ENCODE measurements at regions not wholly inside any gene's neighbourhood (a gene's known extent, or its start where the extent isn't known, plus 50 kb on each side); places are given as distances from the start of the nearest gene placed in this dataset.

DNA sequence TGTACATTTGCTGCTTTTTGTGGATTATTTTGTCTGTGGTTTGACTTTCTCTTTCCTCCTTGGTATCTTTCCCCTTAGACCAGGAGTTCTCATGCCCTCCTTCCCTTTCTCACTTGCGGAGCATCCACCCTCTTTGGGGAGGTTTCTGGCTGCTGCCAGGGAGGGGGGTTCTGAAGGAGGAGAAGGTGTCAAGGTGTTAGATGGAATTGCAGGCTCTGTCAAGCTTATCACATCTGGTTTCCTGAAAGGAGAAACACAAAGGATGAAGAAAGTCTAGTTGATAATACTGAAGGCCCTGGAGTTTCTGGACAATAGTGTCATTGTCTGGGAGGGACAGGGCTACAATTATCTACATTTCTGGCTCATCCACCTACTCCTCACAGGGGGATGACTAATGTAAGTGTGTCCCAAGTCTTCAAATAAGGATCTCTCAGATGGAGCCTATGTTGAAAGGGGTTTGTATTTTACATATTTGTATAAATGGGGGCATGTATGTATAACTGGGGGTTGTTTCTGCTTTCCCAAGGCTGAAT, 217.3 kb upstream of the CCDC196 start (continued):
- TF ChIP-seq, protein P1, sequence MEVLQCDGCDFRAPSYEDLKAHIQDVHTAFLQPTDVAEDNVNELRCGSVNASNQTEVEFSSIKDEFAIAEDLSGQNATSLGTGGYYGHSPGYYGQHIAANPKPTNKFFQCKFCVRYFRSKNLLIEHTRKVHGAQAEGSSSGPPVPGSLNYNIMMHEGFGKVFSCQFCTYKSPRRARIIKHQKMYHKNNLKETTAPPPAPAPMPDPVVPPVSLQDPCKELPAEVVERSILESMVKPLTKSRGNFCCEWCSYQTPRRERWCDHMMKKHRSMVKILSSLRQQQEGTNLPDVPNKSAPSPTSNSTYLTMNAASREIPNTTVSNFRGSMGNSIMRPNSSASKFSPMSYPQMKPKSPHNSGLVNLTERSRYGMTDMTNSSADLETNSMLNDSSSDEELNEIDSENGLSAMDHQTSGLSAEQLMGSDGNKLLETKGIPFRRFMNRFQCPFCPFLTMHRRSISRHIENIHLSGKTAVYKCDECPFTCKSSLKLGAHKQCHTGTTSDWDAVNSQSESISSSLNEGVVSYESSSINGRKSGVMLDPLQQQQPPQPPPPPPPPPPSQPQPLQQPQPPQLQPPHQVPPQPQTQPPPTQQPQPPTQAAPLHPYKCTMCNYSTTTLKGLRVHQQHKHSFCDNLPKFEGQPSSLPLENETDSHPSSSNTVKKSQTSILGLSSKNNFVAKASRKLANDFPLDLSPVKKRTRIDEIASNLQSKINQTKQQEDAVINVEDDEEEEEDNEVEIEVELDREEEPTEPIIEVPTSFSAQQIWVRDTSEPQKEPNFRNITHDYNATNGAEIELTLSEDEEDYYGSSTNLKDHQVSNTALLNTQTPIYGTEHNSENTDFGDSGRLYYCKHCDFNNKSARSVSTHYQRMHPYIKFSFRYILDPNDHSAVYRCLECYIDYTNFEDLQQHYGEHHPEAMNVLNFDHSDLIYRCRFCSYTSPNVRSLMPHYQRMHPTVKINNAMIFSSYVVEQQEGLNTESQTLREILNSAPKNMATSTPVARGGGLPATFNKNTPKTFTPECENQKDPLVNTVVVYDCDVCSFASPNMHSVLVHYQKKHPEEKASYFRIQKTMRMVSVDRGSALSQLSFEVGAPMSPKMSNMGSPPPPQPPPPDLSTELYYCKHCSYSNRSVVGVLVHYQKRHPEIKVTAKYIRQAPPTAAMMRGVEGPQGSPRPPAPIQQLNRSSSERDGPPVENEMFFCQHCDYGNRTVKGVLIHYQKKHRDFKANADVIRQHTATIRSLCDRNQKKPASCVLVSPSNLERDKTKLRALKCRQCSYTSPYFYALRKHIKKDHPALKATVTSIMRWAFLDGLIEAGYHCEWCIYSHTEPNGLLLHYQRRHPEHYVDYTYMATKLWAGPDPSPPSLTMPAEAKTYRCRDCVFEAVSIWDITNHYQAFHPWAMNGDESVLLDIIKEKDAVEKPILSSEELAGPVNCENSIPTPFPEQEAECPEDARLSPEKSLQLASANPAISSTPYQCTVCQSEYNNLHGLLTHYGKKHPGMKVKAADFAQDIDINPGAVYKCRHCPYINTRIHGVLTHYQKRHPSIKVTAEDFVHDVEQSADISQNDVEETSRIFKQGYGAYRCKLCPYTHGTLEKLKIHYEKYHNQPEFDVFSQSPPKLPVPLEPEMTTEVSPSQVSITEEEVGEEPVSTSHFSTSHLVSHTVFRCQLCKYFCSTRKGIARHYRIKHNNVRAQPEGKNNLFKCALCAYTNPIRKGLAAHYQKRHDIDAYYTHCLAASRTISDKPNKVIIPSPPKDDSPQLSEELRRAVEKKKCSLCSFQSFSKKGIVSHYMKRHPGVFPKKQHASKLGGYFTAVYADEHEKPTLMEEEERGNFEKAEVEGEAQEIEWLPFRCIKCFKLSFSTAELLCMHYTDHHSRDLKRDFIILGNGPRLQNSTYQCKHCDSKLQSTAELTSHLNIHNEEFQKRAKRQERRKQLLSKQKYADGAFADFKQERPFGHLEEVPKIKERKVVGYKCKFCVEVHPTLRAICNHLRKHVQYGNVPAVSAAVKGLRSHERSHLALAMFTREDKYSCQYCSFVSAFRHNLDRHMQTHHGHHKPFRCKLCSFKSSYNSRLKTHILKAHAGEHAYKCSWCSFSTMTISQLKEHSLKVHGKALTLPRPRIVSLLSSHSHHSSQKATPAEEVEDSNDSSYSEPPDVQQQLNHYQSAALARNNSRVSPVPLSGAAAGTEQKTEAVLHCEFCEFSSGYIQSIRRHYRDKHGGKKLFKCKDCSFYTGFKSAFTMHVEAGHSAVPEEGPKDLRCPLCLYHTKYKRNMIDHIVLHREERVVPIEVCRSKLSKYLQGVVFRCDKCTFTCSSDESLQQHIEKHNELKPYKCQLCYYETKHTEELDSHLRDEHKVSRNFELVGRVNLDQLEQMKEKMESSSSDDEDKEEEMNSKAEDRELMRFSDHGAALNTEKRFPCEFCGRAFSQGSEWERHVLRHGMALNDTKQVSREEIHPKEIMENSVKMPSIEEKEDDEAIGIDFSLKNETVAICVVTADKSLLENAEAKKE (CRISPR knock-in tag; IDR thresholded peaks at IDR 0.05) = no peak

DNA sequence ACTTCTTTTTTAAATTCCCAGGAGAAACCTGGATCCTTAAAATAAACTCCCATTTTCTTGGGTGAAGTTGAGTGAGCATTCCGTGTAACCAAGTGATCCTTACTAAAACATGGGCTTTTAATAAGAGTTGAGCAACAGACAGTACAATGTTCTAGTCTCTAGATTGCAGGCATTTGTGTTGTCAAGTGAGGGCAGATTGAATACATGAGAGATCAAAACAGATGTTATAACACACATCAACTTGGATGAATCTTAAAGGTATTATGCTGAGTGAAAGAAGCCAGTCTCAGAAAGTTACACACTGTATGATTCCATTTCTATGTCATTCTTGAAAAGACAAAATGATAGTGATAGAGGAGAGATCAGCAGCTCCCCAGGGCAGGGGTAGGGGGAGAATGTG, 213.9 kb upstream of the CCDC196 start:
- no peaks in the 10 kb centered on the region for H3K79me2 ChIP-seq (replicated peaks; ENCODE audit: insufficient read depth)
- Mint-ChIP-seq H3K4me3 (no peak overlapping the region), H3K4me1 (no peaks in the 10 kb centered on the region), H3K27ac (no peak overlapping the region), H3K36me3 (ENCODE audit: low read depth) (no peaks in the 10 kb centered on the region), H3K9me3 (no peaks in the 10 kb centered on the region), H3K27me3 (ENCODE audit: insufficient read depth, low read depth, poor library complexity) (no peaks in the 10 kb centered on the region)
- H3K4me1 ChIP-seq (ENCODE audit: insufficient read depth) = no peaks in the 10 kb centered on the region
- ATAC-seq (no peak), DNase-seq (ENCODE audit: low spot score) (no peak)
- H3K27me3 ChIP-seq (ENCODE audit: insufficient read depth) = no peaks in the 10 kb centered on the region
- H3K36me3 ChIP-seq (ENCODE audit: insufficient read depth) = no peaks in the 10 kb centered on the region
- H3K4me3 ChIP-seq = no peak overlapping the region
- no peak overlapping the region for H2AFZ ChIP-seq
- no peak overlapping the region for H3K4me2 ChIP-seq
- H4K20me1 ChIP-seq (replicated peaks; ENCODE audit: insufficient read depth) = no peaks in the 10 kb centered on the region
- H3F3A ChIP-seq (replicated peaks; ENCODE audit: low read depth) = no peaks in the 10 kb centered on the region
- no peak overlapping the region for H3K27ac ChIP-seq (ENCODE audit: low read depth)
- no peaks in the 10 kb centered on the region; the same call in 1 of the 2 replicates for H3K9me2 ChIP-seq (ENCODE audit: insufficient read depth)
- TF ChIP-seq ZNF114 (CRISPR knock-in tag; IDR thresholded peaks at IDR 0.05) (no peak), EZH2 (IDR thresholded peaks at IDR 0.05; ENCODE audit: low read depth, unreplicated experiment) (no peak), STAT1 (IDR thresholded peaks at IDR 0.05; ENCODE audit: unreplicated experiment) (no peak), POLR2AphosphoS5 (IDR thresholded peaks at IDR 0.05; ENCODE audit: low read depth) (no peak), EZH2phosphoT487 (IDR thresholded peaks at IDR 0.05; ENCODE audit: unreplicated experiment) (no peak), CREB1 (CRISPR knock-in tag; IDR thresholded peaks at IDR 0.05; ENCODE audit: low read depth) (no peak), ZNF331 (CRISPR knock-in tag; IDR thresholded peaks at IDR 0.05; ENCODE audit: low read depth) (no peak), JUNB (IDR thresholded peaks at IDR 0.05; ENCODE audit: unreplicated experiment) (no peak)
- TF ChIP-seq, protein P2, sequence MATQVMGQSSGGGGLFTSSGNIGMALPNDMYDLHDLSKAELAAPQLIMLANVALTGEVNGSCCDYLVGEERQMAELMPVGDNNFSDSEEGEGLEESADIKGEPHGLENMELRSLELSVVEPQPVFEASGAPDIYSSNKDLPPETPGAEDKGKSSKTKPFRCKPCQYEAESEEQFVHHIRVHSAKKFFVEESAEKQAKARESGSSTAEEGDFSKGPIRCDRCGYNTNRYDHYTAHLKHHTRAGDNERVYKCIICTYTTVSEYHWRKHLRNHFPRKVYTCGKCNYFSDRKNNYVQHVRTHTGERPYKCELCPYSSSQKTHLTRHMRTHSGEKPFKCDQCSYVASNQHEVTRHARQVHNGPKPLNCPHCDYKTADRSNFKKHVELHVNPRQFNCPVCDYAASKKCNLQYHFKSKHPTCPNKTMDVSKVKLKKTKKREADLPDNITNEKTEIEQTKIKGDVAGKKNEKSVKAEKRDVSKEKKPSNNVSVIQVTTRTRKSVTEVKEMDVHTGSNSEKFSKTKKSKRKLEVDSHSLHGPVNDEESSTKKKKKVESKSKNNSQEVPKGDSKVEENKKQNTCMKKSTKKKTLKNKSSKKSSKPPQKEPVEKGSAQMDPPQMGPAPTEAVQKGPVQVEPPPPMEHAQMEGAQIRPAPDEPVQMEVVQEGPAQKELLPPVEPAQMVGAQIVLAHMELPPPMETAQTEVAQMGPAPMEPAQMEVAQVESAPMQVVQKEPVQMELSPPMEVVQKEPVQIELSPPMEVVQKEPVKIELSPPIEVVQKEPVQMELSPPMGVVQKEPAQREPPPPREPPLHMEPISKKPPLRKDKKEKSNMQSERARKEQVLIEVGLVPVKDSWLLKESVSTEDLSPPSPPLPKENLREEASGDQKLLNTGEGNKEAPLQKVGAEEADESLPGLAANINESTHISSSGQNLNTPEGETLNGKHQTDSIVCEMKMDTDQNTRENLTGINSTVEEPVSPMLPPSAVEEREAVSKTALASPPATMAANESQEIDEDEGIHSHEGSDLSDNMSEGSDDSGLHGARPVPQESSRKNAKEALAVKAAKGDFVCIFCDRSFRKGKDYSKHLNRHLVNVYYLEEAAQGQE (IDR thresholded peaks at IDR 0.05; ENCODE audit: unreplicated experiment) = no peak
- TF ChIP-seq, protein P3, sequence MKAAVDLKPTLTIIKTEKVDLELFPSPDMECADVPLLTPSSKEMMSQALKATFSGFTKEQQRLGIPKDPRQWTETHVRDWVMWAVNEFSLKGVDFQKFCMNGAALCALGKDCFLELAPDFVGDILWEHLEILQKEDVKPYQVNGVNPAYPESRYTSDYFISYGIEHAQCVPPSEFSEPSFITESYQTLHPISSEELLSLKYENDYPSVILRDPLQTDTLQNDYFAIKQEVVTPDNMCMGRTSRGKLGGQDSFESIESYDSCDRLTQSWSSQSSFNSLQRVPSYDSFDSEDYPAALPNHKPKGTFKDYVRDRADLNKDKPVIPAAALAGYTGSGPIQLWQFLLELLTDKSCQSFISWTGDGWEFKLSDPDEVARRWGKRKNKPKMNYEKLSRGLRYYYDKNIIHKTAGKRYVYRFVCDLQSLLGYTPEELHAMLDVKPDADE (IDR thresholded peaks at IDR 0.05) = no peak
- TF ChIP-seq, protein P4, sequence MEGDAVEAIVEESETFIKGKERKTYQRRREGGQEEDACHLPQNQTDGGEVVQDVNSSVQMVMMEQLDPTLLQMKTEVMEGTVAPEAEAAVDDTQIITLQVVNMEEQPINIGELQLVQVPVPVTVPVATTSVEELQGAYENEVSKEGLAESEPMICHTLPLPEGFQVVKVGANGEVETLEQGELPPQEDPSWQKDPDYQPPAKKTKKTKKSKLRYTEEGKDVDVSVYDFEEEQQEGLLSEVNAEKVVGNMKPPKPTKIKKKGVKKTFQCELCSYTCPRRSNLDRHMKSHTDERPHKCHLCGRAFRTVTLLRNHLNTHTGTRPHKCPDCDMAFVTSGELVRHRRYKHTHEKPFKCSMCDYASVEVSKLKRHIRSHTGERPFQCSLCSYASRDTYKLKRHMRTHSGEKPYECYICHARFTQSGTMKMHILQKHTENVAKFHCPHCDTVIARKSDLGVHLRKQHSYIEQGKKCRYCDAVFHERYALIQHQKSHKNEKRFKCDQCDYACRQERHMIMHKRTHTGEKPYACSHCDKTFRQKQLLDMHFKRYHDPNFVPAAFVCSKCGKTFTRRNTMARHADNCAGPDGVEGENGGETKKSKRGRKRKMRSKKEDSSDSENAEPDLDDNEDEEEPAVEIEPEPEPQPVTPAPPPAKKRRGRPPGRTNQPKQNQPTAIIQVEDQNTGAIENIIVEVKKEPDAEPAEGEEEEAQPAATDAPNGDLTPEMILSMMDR (conservative IDR thresholded peaks at IDR 0.05; ENCODE audit: low read depth in 2 of 2) = no peak
